MM.1S (cell line): ENCODE measurements at regions not wholly inside any gene's neighbourhood (a gene's known extent, or its start where the extent isn't known, plus 50 kb on each side); places are given as distances from the start of the nearest gene placed in this dataset.

Source experiments
- DNase-seq: peaks from one replicate; pipeline ENCODE4 v3.0.0-alpha.2; 2015
- H2AFZ ChIP-seq: fragments of 300-600 bp; sonication (generic); 2 replicates; pipeline ENCODE4 v1.6.0; 2016; ENCODE audit warnings: antibody characterized with exemption, low read length
- H3F3A ChIP-seq: fragments of 300-600 bp; sonication (generic); 2 replicates; pipeline ENCODE4 v1.6.1; 2016; ENCODE audit warnings: mild to moderate bottlenecking, antibody characterized with exemption, low read length, moderate library complexity, mixed read lengths; ENCODE audit not compliant: insufficient read depth
- H3K27ac ChIP-seq: fragments of 300-600 bp; sonication (generic); 2 replicates; pipeline ENCODE4 v1.5.1; 2016; ENCODE audit warnings: mild to moderate bottlenecking, low read length
- H3K27me3 ChIP-seq: fragments of 300-600 bp; sonication (generic); replicated peaks from 2 replicates; pipeline ENCODE4 v1.6.0; 2016; ENCODE audit warnings: low read length; ENCODE audit not compliant: insufficient read depth
- H3K36me3 ChIP-seq: fragments of 300-600 bp; sonication (generic); replicated peaks from 2 replicates; pipeline ENCODE4 v1.6.1; 2016; ENCODE audit warnings: mild to moderate bottlenecking, low read length, mixed read lengths; ENCODE audit not compliant: insufficient read depth
- H3K4me1 ChIP-seq: fragments of 300-600 bp; sonication (generic); 2 replicates; pipeline ENCODE4 v1.6.1; 2016; ENCODE audit warnings: low read length, mixed read lengths
- H3K4me2 ChIP-seq: fragments of 300-600 bp; sonication (generic); 2 replicates; pipeline ENCODE4 v1.6.0; 2016; ENCODE audit warnings: low read depth, low read length
- H3K4me3 ChIP-seq: fragments of 300-600 bp; sonication (generic); 2 replicates; pipeline ENCODE4 v1.5.1; 2016; ENCODE audit warnings: low read length, mixed read lengths
- H3K79me2 ChIP-seq: fragments of 300-600 bp; sonication (generic); 2 replicates; pipeline ENCODE4 v1.6.1; 2016; ENCODE audit warnings: mixed run types, low read length, mixed read lengths
- H3K9ac ChIP-seq: fragments of 300-600 bp; sonication (generic); 2 replicates; pipeline ENCODE4 v1.6.1; 2016; ENCODE audit warnings: low read length, mixed read lengths
- H3K9me2 ChIP-seq: fragments of 300-600 bp; sonication (generic); replicated peaks from 2 replicates; pipeline ENCODE4 v1.6.1; 2016; ENCODE audit warnings: mild to moderate bottlenecking, low read length, mixed read lengths; ENCODE audit not compliant: insufficient read depth
- H3K9me3 ChIP-seq: fragments of 300-600 bp; sonication (generic); replicated peaks from 2 replicates; pipeline ENCODE4 v1.6.1; 2016; ENCODE audit warnings: mild to moderate bottlenecking, low read length, mixed read lengths; ENCODE audit not compliant: insufficient read depth
- H4K20me1 ChIP-seq: fragments of 300-600 bp; sonication (generic); 2 replicates; pipeline ENCODE4 v1.6.1; 2016; ENCODE audit warnings: mild to moderate bottlenecking, low read length, moderate library complexity, mixed read lengths; ENCODE audit not compliant: insufficient read depth
- EZH2 ChIP-seq: fragments of 300-600 bp; sonication (generic); optimal IDR thresholded peaks from 2 replicates; pipeline ENCODE3; 2017; ENCODE audit warnings: low read depth, mild to moderate bottlenecking, antibody characterized with exemption, low read length, mixed read lengths
- EZH2phosphoT487 ChIP-seq: fragments of 300-600 bp; sonication (generic); IDR thresholded peaks from 2 replicates; pipeline ENCODE4 v1.6.1; 2018; ENCODE audit warnings: antibody characterized with exemption, low read length
- TF ChIP-seq, protein P1 (sequence below): fragments of 300-600 bp; sonication (generic); IDR thresholded peaks from 2 replicates; pipeline ENCODE4 v1.5.1; 2016; ENCODE audit warnings: antibody characterized with exemption, low read length, mixed read lengths

DNA sequence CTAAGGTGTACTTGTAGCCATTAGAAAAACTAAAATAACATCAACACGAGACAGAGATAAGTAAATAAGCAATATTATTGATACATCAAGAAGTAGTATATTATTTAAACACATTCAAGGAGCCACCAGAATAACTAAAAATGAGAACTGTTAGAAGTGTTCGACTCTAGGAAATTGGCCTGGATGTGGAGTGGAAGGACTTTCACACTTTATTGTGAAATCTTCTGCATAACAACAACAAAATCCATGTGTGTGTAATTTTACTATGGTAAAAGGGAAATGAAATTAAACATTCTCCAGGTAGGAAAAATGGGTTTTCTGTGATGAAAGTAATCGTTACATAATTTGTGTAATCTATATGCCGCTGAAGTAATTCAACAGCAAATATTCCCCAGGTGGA lies 96.3 kb upstream of the RNF152 start:
- no peaks in the 10 kb centered on the region for H3K9me2 ChIP-seq
- H3K27me3 ChIP-seq: no peaks in the 10 kb centered on the region
- H3K4me1 ChIP-seq: peaks cover 11% of the 10 kb centered on the region
- H3K36me3 ChIP-seq: no peaks in the 10 kb centered on the region
- H2AFZ ChIP-seq: no peak overlapping the region
- no peak overlapping the region for H3K4me3 ChIP-seq
- no peaks in the 10 kb centered on the region for H3K9me3 ChIP-seq
- TF ChIP-seq EZH2 (no peak), EZH2phosphoT487 (no peak)
- TF ChIP-seq, protein P1, sequence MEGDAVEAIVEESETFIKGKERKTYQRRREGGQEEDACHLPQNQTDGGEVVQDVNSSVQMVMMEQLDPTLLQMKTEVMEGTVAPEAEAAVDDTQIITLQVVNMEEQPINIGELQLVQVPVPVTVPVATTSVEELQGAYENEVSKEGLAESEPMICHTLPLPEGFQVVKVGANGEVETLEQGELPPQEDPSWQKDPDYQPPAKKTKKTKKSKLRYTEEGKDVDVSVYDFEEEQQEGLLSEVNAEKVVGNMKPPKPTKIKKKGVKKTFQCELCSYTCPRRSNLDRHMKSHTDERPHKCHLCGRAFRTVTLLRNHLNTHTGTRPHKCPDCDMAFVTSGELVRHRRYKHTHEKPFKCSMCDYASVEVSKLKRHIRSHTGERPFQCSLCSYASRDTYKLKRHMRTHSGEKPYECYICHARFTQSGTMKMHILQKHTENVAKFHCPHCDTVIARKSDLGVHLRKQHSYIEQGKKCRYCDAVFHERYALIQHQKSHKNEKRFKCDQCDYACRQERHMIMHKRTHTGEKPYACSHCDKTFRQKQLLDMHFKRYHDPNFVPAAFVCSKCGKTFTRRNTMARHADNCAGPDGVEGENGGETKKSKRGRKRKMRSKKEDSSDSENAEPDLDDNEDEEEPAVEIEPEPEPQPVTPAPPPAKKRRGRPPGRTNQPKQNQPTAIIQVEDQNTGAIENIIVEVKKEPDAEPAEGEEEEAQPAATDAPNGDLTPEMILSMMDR: no peak
- no peaks in the 10 kb centered on the region for H3F3A ChIP-seq
- no peak for DNase-seq
- H3K79me2 ChIP-seq: no peaks in the 10 kb centered on the region
- no peak overlapping the region for H3K9ac ChIP-seq
- H3K27ac ChIP-seq: no peak overlapping the region
- no peak overlapping the region for H3K4me2 ChIP-seq
- no peaks in the 10 kb centered on the region for H4K20me1 ChIP-seq

DNA sequence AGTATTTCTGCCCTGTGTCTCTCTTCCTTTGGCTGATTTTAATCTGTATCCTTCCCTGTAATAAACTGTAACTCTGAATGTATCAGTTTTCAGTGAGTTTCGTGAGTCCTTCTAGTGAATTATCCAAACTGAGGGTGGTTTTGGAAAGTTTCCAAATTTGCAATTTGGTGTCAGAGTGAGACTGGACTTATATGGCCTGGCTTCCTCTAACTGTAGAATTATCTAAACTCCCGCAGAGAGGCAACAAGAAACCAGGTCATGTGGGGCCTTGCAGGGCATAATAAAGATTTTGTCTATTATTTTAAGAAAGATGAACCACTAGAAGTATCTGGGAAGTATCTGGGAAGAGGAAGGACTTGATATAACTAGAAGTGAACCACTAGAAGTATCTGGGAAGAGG lies 95.3 kb upstream of the RNF152 start:
- H3K36me3 ChIP-seq: no peaks in the 10 kb centered on the region
- no peaks in the 10 kb centered on the region for H3K27me3 ChIP-seq
- no peaks in the 10 kb centered on the region for H3K79me2 ChIP-seq
- H3K9me2 ChIP-seq: no peaks in the 10 kb centered on the region
- H3K4me3 ChIP-seq: no peak overlapping the region
- TF ChIP-seq, protein P1: no peak
- TF ChIP-seq EZH2: no peak
- no peak for TF ChIP-seq EZH2phosphoT487
- H4K20me1 ChIP-seq: no peaks in the 10 kb centered on the region
- H3K4me1 ChIP-seq: peaks cover 8% of the 10 kb centered on the region
- H3K9me3 ChIP-seq: no peaks in the 10 kb centered on the region
- H3K27ac ChIP-seq: no peak overlapping the region
- H3K9ac ChIP-seq: no peak overlapping the region
- no peaks in the 10 kb centered on the region for H3F3A ChIP-seq
- no peak for DNase-seq
- no peak overlapping the region for H3K4me2 ChIP-seq
- no peak overlapping the region for H2AFZ ChIP-seq

DNA sequence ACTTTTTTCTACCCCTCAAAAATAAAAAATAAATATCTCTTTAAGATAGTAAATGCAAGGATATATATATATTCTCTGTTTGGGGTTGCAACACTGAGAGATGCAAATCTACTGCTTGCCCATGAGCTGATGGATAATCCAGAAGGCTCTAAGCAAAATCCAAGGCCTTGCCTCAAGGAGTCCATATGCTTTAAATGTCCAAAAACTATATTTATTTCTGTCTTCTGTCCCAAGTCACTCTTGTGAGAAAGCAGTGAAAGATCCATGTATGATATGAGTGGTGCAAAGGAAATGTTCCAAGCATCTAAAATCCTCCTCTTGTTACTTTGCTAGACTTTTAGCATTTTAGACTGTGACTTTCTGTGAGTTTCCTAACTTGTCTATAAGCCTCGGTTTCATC lies 92.9 kb upstream of the RNF152 start:
- H4K20me1 ChIP-seq: no peaks in the 10 kb centered on the region
- no peak overlapping the region for H3K4me2 ChIP-seq
- no peak overlapping the region for H3K9ac ChIP-seq
- no peak for DNase-seq
- H3K79me2 ChIP-seq: no peaks in the 10 kb centered on the region
- no peaks in the 10 kb centered on the region for H3K36me3 ChIP-seq
- TF ChIP-seq, protein P1: no peak
- TF ChIP-seq EZH2 (no peak), EZH2phosphoT487 (no peak)
- H3F3A ChIP-seq: no peaks in the 10 kb centered on the region
- no peaks in the 10 kb centered on the region for H3K9me3 ChIP-seq
- H3K4me1 ChIP-seq: no peaks in the 10 kb centered on the region
- H3K27ac ChIP-seq: no peak overlapping the region
- H2AFZ ChIP-seq: no peak overlapping the region
- no peaks in the 10 kb centered on the region for H3K9me2 ChIP-seq
- no peak overlapping the region for H3K4me3 ChIP-seq
- no peaks in the 10 kb centered on the region for H3K27me3 ChIP-seq

DNA sequence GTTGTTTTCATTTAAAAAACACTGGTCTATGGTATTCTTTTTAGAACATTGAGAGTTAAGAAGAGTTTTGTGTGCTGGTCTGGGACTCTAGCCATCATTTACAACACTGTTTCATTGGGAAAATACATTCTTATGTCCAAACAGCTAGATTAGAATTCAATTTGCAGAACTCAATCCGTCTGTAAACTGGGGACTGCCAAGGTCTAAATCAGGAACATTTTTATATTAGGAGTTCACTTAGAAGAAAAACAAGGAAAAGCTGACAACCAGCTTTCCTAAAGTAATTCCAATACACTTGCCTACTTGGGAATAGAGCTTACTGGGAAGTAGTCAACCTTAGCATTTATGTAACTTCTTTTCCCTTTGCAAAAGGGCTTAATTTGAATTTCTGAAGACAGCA lies 91.5 kb upstream of the RNF152 start:
- no peak for DNase-seq
- Histone ChIP-seq H3F3A (peaks cover 3% of the 10 kb centered on the region; the same call in 1 of the 2 replicates), H3K4me3 (no peak overlapping the region), H3K27ac (no peak overlapping the region), H3K9me3 (no peaks in the 10 kb centered on the region), H3K36me3 (no peaks in the 10 kb centered on the region), H3K4me2 (no peak overlapping the region), H4K20me1 (no peaks in the 10 kb centered on the region), H3K9ac (no peak overlapping the region), H2AFZ (no peak overlapping the region), H3K9me2 (no peaks in the 10 kb centered on the region), H3K27me3 (no peaks in the 10 kb centered on the region), H3K4me1 (peaks cover 4% of the 10 kb centered on the region; the same call in 1 of the 2 replicates), H3K79me2 (no peaks in the 10 kb centered on the region)
- TF ChIP-seq EZH2: no peak
- TF ChIP-seq EZH2phosphoT487: no peak
- TF ChIP-seq, protein P1: no peak
